ENCODE measurements at regions not wholly inside any gene's neighbourhood (a gene's known extent, or its start where the extent isn't known, plus 50 kb on each side); places are given as distances from the start of the nearest gene placed in this dataset.

DNA sequence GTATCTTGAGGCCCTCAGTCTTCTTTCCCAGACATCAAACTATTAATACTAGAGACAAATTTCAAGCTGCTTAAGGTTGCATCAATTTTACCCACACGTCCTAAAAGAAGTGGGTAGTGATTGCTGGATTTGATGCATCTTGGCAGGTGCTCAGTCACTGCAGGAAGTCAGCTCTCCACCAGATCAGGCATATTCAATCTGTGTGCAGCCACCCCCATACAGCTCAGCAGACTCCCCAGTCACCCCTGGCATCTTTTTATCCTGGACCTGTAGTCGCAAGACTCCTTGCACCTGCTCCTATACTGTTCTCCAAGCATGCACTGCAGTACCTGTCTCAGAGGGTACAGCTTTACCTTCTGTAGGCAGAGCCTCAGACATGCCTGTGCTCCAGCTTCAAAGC, 343.1 kb upstream of the ISX start:
- ATAC-seq, result no peak
- WGBS (ENCODE audit: low lambda C conversion rate), result 4% methylated on average over 2 of the region's 2 CpGs
- in situ Hi-C loops (cut with HindIII; ENCODE audit: extremely low pct_ligation_motif_present, low pct_unique_long_range_greater_than_20kb) (loop anchor here (25.0 kb wide), 1 partner anchor 89 kb away; no protein-coding TSS in a partner anchor), intact Hi-C loops (cut with micrococcal nuclease; ENCODE audit: unreplicated experiment) (no loop called here)
- ChIA-PET POLR2A (no interaction called here), CTCF (ENCODE audit: low intra/inter-chr PET ratio, low total read pairs) (no interaction called here)
- H4K20me1 ChIP-seq (ENCODE audit: insufficient read depth, low read length), result no peaks in the 10 kb centered on the region
- H3K79me2 ChIP-seq (ENCODE audit: insufficient read depth, low read length), result no peaks in the 10 kb centered on the region
- no peak overlapping the region for H3K4me2 ChIP-seq (ENCODE audit: low read depth, low read length)
- H3K4me3 ChIP-seq (replicated peaks in 1 of 3; ENCODE audit: insufficient read depth in 1 of 3, low read depth in 2 of 3, low read length in 3 of 3), result no peak overlapping the region
- no peak overlapping the region for H3K27ac ChIP-seq (ENCODE audit: extremely low read length, insufficient read depth, low read length)
- H3K27me3 ChIP-seq (ENCODE audit: control insufficient read depth in 1 of 2, insufficient read depth in 2 of 2, low read length in 2 of 2), result no peaks in the 10 kb centered on the region
- no peak for FAIRE-seq
- H3K4me1 ChIP-seq (ENCODE audit: insufficient read depth, low read length), result no peaks in the 10 kb centered on the region
- H3K9me3 ChIP-seq (ENCODE audit: low read length), result peaks cover 16% of the 10 kb centered on the region
- TF ChIP-seq ZNF790 (CRISPR knock-in tag; IDR thresholded peaks at IDR 0.05; ENCODE audit: borderline replicate concordance), result no peak
- TF ChIP-seq SAFB2 (CRISPR knock-in tag; IDR thresholded peaks at IDR 0.05; ENCODE audit: borderline replicate concordance, low read depth), result no peak
- TF ChIP-seq KMT2B (CRISPR knock-in tag; IDR thresholded peaks at IDR 0.05), result no peak
- no peak for TF ChIP-seq GLI4 (CRISPR knock-in tag; IDR thresholded peaks at IDR 0.05; ENCODE audit: borderline replicate concordance)
- TF ChIP-seq MAFF (IDR thresholded peaks at IDR 0.05; ENCODE audit: low read depth, low read length), result no peak
- TF ChIP-seq ZIK1 (CRISPR knock-in tag; IDR thresholded peaks at IDR 0.05; ENCODE audit: borderline replicate concordance, low read depth), result no peak
- no peak for TF ChIP-seq JARID2 (CRISPR knock-in tag; IDR thresholded peaks at IDR 0.05; ENCODE audit: insufficient replicate concordance)
- no peak for TF ChIP-seq MYNN (CRISPR knock-in tag; IDR thresholded peaks at IDR 0.05; ENCODE audit: low read depth)
- no peak for TF ChIP-seq SP1 (IDR thresholded peaks at IDR 0.05)
- TF ChIP-seq SP1 (CRISPR knock-in tag; IDR thresholded peaks at IDR 0.05), result no peak
- TF ChIP-seq NR0B2 (CRISPR knock-in tag; IDR thresholded peaks at IDR 0.05), result no peak
- TF ChIP-seq, protein P1, sequence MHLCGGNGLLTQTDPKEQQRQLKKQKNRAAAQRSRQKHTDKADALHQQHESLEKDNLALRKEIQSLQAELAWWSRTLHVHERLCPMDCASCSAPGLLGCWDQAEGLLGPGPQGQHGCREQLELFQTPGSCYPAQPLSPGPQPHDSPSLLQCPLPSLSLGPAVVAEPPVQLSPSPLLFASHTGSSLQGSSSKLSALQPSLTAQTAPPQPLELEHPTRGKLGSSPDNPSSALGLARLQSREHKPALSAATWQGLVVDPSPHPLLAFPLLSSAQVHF (CRISPR knock-in tag; IDR thresholded peaks at IDR 0.05), result no peak
- no peak for TF ChIP-seq THAP9 (CRISPR knock-in tag; IDR thresholded peaks at IDR 0.05; ENCODE audit: borderline replicate concordance)
- no peak for TF ChIP-seq FOXO1 (CRISPR knock-in tag; IDR thresholded peaks at IDR 0.05)
- TF ChIP-seq, protein P2, sequence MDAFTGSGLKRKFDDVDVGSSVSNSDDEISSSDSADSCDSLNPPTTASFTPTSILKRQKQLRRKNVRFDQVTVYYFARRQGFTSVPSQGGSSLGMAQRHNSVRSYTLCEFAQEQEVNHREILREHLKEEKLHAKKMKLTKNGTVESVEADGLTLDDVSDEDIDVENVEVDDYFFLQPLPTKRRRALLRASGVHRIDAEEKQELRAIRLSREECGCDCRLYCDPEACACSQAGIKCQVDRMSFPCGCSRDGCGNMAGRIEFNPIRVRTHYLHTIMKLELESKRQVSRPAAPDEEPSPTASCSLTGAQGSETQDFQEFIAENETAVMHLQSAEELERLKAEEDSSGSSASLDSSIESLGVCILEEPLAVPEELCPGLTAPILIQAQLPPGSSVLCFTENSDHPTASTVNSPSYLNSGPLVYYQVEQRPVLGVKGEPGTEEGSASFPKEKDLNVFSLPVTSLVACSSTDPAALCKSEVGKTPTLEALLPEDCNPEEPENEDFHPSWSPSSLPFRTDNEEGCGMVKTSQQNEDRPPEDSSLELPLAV (CRISPR knock-in tag; conservative IDR thresholded peaks at IDR 0.05; ENCODE audit: low read depth), result no peak
- H2AFZ ChIP-seq (ENCODE audit: low read length), result no peak overlapping the region
- no TSS peak for BruUV-seq (replicated peaks)
- no peak overlapping the region for H3K9ac ChIP-seq (ENCODE audit: insufficient read depth, low read depth, low read length)
- DNase-seq (ENCODE audit: low spot score), result no peak
- H3K36me3 ChIP-seq (replicated peaks in 1 of 2; ENCODE audit: control insufficient read depth in 1 of 2, insufficient read depth in 2 of 2, low read length in 2 of 2), result no peaks in the 10 kb centered on the region

Data from HepG2 (cell line).